ENCODE measurements at regions not wholly inside any gene's neighbourhood (a gene's known extent, or its start where the extent isn't known, plus 50 kb on each side); places are given as distances from the start of the nearest gene placed in this dataset.

DNA sequence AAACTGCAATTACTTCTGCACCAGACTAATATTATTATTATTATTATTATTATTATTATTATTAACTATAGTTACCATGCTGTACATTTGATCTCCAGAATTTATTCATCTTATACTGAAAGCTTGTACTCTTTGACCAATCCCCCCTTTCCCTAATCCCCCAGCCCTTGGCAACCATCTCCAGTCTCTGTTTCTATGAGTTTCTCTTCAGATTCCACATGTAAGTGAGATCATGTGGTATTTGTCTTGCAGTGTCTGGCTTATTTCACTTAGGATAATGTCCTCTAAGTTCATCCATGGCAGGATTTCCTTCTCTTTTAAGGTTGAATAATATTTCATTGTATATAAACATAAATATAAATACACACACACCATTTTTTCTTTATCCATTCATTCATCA lies 287.0 kb upstream of the DAB2 start:
- DNase-seq: no peak
- Histone ChIP-seq H3K27me3 (ENCODE audit: control insufficient read depth in 3 of 3, insufficient read depth in 3 of 3, low read length in 2 of 3) (no peaks in the 10 kb centered on the region), H3K36me3 (ENCODE audit: control insufficient read depth in 4 of 4, insufficient read depth in 4 of 4, low read length in 4 of 4) (no peaks in the 10 kb centered on the region), H3K9ac (ENCODE audit: insufficient read depth in 1 of 2, low read length in 2 of 2) (no peak overlapping the region), H3K27ac (ENCODE audit: low read depth in 1 of 2, low read length in 1 of 2) (no peak overlapping the region), H3K9me3 (ENCODE audit: control insufficient read depth in 4 of 4, insufficient read depth in 3 of 4, low read length in 3 of 4) (no peaks in the 10 kb centered on the region), H3K4me1 (ENCODE audit: control insufficient read depth in 5 of 5, insufficient read depth in 5 of 5, low read length in 5 of 5) (peaks cover 0 to 12% (median 0%) of the 10 kb centered on the region in 5 donors), H3K4me3 (no peak overlapping the region)
- TF ChIP-seq, protein P1, sequence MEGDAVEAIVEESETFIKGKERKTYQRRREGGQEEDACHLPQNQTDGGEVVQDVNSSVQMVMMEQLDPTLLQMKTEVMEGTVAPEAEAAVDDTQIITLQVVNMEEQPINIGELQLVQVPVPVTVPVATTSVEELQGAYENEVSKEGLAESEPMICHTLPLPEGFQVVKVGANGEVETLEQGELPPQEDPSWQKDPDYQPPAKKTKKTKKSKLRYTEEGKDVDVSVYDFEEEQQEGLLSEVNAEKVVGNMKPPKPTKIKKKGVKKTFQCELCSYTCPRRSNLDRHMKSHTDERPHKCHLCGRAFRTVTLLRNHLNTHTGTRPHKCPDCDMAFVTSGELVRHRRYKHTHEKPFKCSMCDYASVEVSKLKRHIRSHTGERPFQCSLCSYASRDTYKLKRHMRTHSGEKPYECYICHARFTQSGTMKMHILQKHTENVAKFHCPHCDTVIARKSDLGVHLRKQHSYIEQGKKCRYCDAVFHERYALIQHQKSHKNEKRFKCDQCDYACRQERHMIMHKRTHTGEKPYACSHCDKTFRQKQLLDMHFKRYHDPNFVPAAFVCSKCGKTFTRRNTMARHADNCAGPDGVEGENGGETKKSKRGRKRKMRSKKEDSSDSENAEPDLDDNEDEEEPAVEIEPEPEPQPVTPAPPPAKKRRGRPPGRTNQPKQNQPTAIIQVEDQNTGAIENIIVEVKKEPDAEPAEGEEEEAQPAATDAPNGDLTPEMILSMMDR (IDR thresholded peaks at IDR 0.05; ENCODE audit: control extremely low read depth, extremely low read depth): no peak
- no peak for ATAC-seq (ENCODE audit: insufficient read depth, low FRiP score)

DNA sequence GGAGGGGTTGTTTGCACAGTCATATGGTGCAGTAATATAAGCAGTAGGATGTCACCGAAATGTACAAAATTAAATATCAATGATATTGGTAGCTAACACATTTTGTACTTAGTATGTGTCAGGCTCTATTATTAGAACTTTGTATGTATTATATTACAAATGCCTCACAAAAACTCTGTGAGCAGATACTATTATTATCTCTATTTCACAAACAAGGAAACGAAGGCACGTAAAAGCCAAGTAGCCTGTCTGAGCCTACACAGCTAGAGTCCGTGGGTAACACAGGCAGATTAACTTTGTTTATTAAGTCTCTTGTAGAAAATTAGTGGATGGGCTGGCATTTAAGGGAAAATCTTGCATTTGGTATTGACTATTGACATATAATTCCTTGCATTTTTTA lies 284.3 kb upstream of the DAB2 start:
- TF ChIP-seq, protein P1 (IDR thresholded peaks at IDR 0.05; ENCODE audit: control extremely low read depth, extremely low read depth): no peak
- no peaks in the 10 kb centered on the region for H3K36me3 ChIP-seq (ENCODE audit: control insufficient read depth in 4 of 4, insufficient read depth in 4 of 4, low read length in 4 of 4)
- 63 to 88% methylated on average over 4 of the region's 4 CpGs for WGBS, 2 donors
- H3K27ac ChIP-seq (ENCODE audit: low read depth in 1 of 2, low read length in 1 of 2): no peak overlapping the region
- no peak overlapping the region for H3K4me3 ChIP-seq
- H3K9me3 ChIP-seq (ENCODE audit: control insufficient read depth in 4 of 4, insufficient read depth in 3 of 4, low read length in 3 of 4): no peaks in the 10 kb centered on the region
- DNase-seq (no peak), ATAC-seq (ENCODE audit: insufficient read depth, low FRiP score) (no peak)
- H3K27me3 ChIP-seq (ENCODE audit: control insufficient read depth in 3 of 3, insufficient read depth in 3 of 3, low read length in 2 of 3): no peaks in the 10 kb centered on the region
- H3K4me1 ChIP-seq (ENCODE audit: control insufficient read depth in 5 of 5, insufficient read depth in 5 of 5, low read length in 5 of 5): peaks cover 0 to 7% (median 0%) of the 10 kb centered on the region in 5 donors
- H3K9ac ChIP-seq (ENCODE audit: insufficient read depth in 1 of 2, low read length in 2 of 2): no peak overlapping the region

DNA sequence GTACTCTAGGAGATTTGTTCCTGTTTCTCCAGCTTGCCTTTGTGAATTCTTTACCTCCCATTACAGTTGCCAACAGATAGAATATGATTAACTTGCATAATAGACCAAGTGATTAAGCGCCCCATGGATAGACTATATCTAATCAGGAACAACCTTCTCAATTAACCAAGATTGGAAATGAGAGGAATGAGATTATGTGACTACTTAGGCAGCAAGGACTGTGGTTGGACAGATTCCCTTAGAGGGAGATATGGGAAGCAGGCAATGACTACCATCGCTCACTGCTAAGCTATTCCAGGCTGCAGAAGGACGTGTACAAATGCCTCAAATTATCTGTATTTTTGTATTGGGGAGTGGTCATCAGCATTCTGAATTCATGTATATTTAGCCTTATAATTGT lies 278.1 kb upstream of the DAB2 start:
- 79 to 92% methylated on average over 3 of the region's 3 CpGs for WGBS, 2 donors
- DNase-seq (no peak), ATAC-seq (ENCODE audit: insufficient read depth, low FRiP score) (no peak)
- no peaks in the 10 kb centered on the region for H3K9me3 ChIP-seq (ENCODE audit: control insufficient read depth in 4 of 4, insufficient read depth in 3 of 4, low read length in 3 of 4)
- TF ChIP-seq, protein P1 (IDR thresholded peaks at IDR 0.05; ENCODE audit: control extremely low read depth, extremely low read depth): no peak
- H3K4me3 ChIP-seq: no peak overlapping the region
- no peaks in the 10 kb centered on the region for H3K27me3 ChIP-seq (ENCODE audit: control insufficient read depth in 3 of 3, insufficient read depth in 3 of 3, low read length in 2 of 3)
- H3K4me1 ChIP-seq (ENCODE audit: control insufficient read depth in 5 of 5, insufficient read depth in 5 of 5, low read length in 5 of 5): no peaks in the 10 kb centered on the region
- no peak overlapping the region for H3K9ac ChIP-seq (ENCODE audit: insufficient read depth in 1 of 2, low read length in 2 of 2)
- H3K36me3 ChIP-seq (ENCODE audit: control insufficient read depth in 4 of 4, insufficient read depth in 4 of 4, low read length in 4 of 4): no peaks in the 10 kb centered on the region
- no peak overlapping the region for H3K27ac ChIP-seq (ENCODE audit: low read depth in 1 of 2, low read length in 1 of 2)

DNA sequence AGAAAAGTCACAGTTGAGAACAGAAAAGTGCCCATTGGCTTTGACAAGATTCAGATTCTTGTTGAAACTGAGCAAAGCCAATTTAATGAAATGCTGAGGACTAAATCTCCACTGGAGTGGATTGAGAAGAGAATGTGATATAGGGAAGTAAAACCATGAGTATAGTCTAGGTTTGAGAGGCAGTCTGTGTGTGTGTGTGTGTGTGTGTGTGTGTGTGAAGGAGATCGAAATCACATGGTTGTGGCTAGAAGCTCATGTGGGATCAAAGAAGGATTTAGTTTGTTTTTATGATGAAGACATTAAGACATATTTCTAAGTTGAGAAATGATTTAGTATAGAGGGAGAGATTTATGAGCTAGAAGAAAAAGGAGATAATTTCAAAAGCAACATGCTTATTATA lies 275.7 kb upstream of the DAB2 start:
- 73 to 88% methylated on average over 1 of the region's 1 CpG for WGBS, 2 donors
- Histone ChIP-seq H3K9me3 (ENCODE audit: control insufficient read depth in 4 of 4, insufficient read depth in 3 of 4, low read length in 3 of 4) (no peaks in the 10 kb centered on the region), H3K4me1 (ENCODE audit: control insufficient read depth in 5 of 5, insufficient read depth in 5 of 5, low read length in 5 of 5) (no peaks in the 10 kb centered on the region), H3K9ac (ENCODE audit: insufficient read depth in 1 of 2, low read length in 2 of 2) (no peak overlapping the region), H3K36me3 (ENCODE audit: control insufficient read depth in 4 of 4, insufficient read depth in 4 of 4, low read length in 4 of 4) (no peaks in the 10 kb centered on the region), H3K27ac (ENCODE audit: low read depth in 1 of 2, low read length in 1 of 2) (no peak overlapping the region), H3K4me3 (no peak overlapping the region), H3K27me3 (ENCODE audit: control insufficient read depth in 3 of 3, insufficient read depth in 3 of 3, low read length in 2 of 3) (no peaks in the 10 kb centered on the region)
- ATAC-seq (ENCODE audit: insufficient read depth, low FRiP score): no peak
- TF ChIP-seq, protein P1 (IDR thresholded peaks at IDR 0.05; ENCODE audit: control extremely low read depth, extremely low read depth): no peak
- DNase-seq: no peak
